ENCODE measurements at regions not wholly inside any gene's neighbourhood (a gene's known extent, or its start where the extent isn't known, plus 50 kb on each side); places are given as distances from the start of the nearest gene placed in this dataset.

GRCh38 chrX:76918033-76918432 is 490.5 kb downstream of the MAGEE1 start:
- Histone ChIP-seq H3K9me3 (ENCODE audit: insufficient read depth, low read depth, low read length) (no peaks in the 10 kb centered on the region), H3K4me2 (ENCODE audit: low read depth, low read length, poor library complexity, severe bottlenecking) (no peak overlapping the region), H3K27me3 (ENCODE audit: insufficient read depth, low read length, poor library complexity, severe bottlenecking) (no peaks in the 10 kb centered on the region), H3K9me2 (replicated peaks; ENCODE audit: low read depth, low read length) (no peaks in the 10 kb centered on the region), H3K36me3 (ENCODE audit: insufficient read depth, low read length) (no peaks in the 10 kb centered on the region), H2AFZ (ENCODE audit: low read length) (no peak overlapping the region), H3K9ac (ENCODE audit: low read depth, low read length, poor library complexity, severe bottlenecking) (no peak overlapping the region), H3K79me2 (ENCODE audit: insufficient read depth, low read length) (no peaks in the 10 kb centered on the region), H3K4me3 (ENCODE audit: low read length, poor library complexity, severe bottlenecking) (no peak overlapping the region), H3F3A (ENCODE audit: low read depth) (no peaks in the 10 kb centered on the region), H3K4me1 (ENCODE audit: insufficient read depth, low read length, poor library complexity, severe bottlenecking) (no peaks in the 10 kb centered on the region), H4K20me1 (ENCODE audit: insufficient read depth, low read length, poor library complexity, severe bottlenecking) (no peaks in the 10 kb centered on the region)
- TF ChIP-seq, protein P1, sequence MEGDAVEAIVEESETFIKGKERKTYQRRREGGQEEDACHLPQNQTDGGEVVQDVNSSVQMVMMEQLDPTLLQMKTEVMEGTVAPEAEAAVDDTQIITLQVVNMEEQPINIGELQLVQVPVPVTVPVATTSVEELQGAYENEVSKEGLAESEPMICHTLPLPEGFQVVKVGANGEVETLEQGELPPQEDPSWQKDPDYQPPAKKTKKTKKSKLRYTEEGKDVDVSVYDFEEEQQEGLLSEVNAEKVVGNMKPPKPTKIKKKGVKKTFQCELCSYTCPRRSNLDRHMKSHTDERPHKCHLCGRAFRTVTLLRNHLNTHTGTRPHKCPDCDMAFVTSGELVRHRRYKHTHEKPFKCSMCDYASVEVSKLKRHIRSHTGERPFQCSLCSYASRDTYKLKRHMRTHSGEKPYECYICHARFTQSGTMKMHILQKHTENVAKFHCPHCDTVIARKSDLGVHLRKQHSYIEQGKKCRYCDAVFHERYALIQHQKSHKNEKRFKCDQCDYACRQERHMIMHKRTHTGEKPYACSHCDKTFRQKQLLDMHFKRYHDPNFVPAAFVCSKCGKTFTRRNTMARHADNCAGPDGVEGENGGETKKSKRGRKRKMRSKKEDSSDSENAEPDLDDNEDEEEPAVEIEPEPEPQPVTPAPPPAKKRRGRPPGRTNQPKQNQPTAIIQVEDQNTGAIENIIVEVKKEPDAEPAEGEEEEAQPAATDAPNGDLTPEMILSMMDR (conservative IDR thresholded peaks at IDR 0.05; ENCODE audit: low read length), result no peak
- TF ChIP-seq EZH2phosphoT487 (IDR thresholded peaks at IDR 0.05; ENCODE audit: borderline replicate concordance), result no peak

- H3K9me3 ChIP-seq (ENCODE audit: insufficient read depth, low read depth, low read length), result no peaks in the 10 kb centered on the region
- no peaks in the 10 kb centered on the region for H3K27me3 ChIP-seq (ENCODE audit: insufficient read depth, low read length, poor library complexity, severe bottlenecking)
- H2AFZ ChIP-seq (ENCODE audit: low read length), result no peak overlapping the region
- H3K79me2 ChIP-seq (ENCODE audit: insufficient read depth, low read length), result no peaks in the 10 kb centered on the region
- H3K4me1 ChIP-seq (ENCODE audit: insufficient read depth, low read length, poor library complexity, severe bottlenecking), result no peaks in the 10 kb centered on the region
- H3K4me3 ChIP-seq (ENCODE audit: low read length, poor library complexity, severe bottlenecking), result no peak overlapping the region
- TF ChIP-seq, protein P1 (conservative IDR thresholded peaks at IDR 0.05; ENCODE audit: low read length), result no peak
- no peak for TF ChIP-seq EZH2phosphoT487 (IDR thresholded peaks at IDR 0.05; ENCODE audit: borderline replicate concordance)
- no peaks in the 10 kb centered on the region for H4K20me1 ChIP-seq (ENCODE audit: insufficient read depth, low read length, poor library complexity, severe bottlenecking)
- H3K9ac ChIP-seq (ENCODE audit: low read depth, low read length, poor library complexity, severe bottlenecking), result no peak overlapping the region
- no peaks in the 10 kb centered on the region for H3F3A ChIP-seq (ENCODE audit: low read depth)
- H3K36me3 ChIP-seq (ENCODE audit: insufficient read depth, low read length), result no peaks in the 10 kb centered on the region
- H3K9me2 ChIP-seq (replicated peaks; ENCODE audit: low read depth, low read length), result no peaks in the 10 kb centered on the region
- no peak overlapping the region for H3K4me2 ChIP-seq (ENCODE audit: low read depth, low read length, poor library complexity, severe bottlenecking)
These were observed 492.3 kb downstream of the MAGEE1 start for GRCh38 chrX:76919761-76920160.

DNA sequence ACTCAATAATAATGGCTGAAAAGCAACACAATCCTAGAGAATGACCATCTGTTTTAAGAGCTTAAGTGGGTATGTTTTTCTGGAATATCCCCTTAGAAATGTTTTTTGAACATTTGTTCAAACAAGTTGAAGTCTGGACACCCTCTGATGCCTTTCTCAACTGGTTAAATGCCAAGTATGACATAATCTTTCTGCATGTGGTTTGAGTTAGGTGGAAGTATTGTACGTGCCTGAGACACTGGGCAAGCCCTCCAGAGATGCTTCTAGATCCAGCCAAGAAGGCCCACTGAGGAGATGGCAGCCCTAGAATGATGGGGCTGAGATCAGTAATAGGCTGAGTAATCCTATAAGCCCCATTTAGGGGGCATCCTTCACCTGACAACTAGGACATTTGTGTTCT is 493.1 kb downstream of the MAGEE1 start:
- H3K9ac ChIP-seq (ENCODE audit: low read depth, low read length, poor library complexity, severe bottlenecking), result no peak overlapping the region
- no peak overlapping the region for H3K4me2 ChIP-seq (ENCODE audit: low read depth, low read length, poor library complexity, severe bottlenecking)
- no peaks in the 10 kb centered on the region for H3K36me3 ChIP-seq (ENCODE audit: insufficient read depth, low read length)
- H3K27me3 ChIP-seq (ENCODE audit: insufficient read depth, low read length, poor library complexity, severe bottlenecking), result no peaks in the 10 kb centered on the region
- H2AFZ ChIP-seq (ENCODE audit: low read length), result no peak overlapping the region
- H3K9me2 ChIP-seq (replicated peaks; ENCODE audit: low read depth, low read length), result no peaks in the 10 kb centered on the region
- no peaks in the 10 kb centered on the region for H4K20me1 ChIP-seq (ENCODE audit: insufficient read depth, low read length, poor library complexity, severe bottlenecking)
- no peaks in the 10 kb centered on the region for H3K79me2 ChIP-seq (ENCODE audit: insufficient read depth, low read length)
- H3K4me1 ChIP-seq (ENCODE audit: insufficient read depth, low read length, poor library complexity, severe bottlenecking), result no peaks in the 10 kb centered on the region
- no peaks in the 10 kb centered on the region for H3K9me3 ChIP-seq (ENCODE audit: insufficient read depth, low read depth, low read length)
- no peak overlapping the region for H3K4me3 ChIP-seq (ENCODE audit: low read length, poor library complexity, severe bottlenecking)
- no peaks in the 10 kb centered on the region for H3F3A ChIP-seq (ENCODE audit: low read depth)
- no peak for TF ChIP-seq EZH2phosphoT487 (IDR thresholded peaks at IDR 0.05; ENCODE audit: borderline replicate concordance)
- TF ChIP-seq, protein P1 (conservative IDR thresholded peaks at IDR 0.05; ENCODE audit: low read length), result no peak

Measured in Loucy (cell line).